Motor neuron (in vitro differentiated cells): ENCODE measurements at regions not wholly inside any gene's neighbourhood (a gene's known extent, or its start where the extent isn't known, plus 50 kb on each side); places are given as distances from the start of the nearest gene placed in this dataset.
"Not testable (repeated sequence)": the region's sequence is repeated elsewhere in the genome, so short reads cannot be mapped to it uniquely, and the experiment has no call there.

Source experiments
- ATAC-seq, 8 experiments: fragments of 200-7000 bp; cut with Tn5 transposase; replicated peaks in 6 of 8; 2 replicates each; pipeline ENCODE4 v1.8.0; 2021; ENCODE audit warnings: mild to moderate bottlenecking in 8 of 8, moderate library complexity in 8 of 8
- H3K27ac ChIP-seq, 2 donors: fragments of 250-450 bp; sonication (Bioruptor Pico); 2 replicates each; pipeline ENCODE4 v1.9.0; 2021; ENCODE audit warnings: antibody characterized with exemption in 2 of 2, mild to moderate bottlenecking in 2 of 2, moderate library complexity in 1 of 2
- H3K4me1 ChIP-seq, 2 donors: fragments of 250-450 bp; sonication (Bioruptor Pico); replicated peaks in 1 of 2; 2 replicates each; pipeline ENCODE4 v1.6.1; 2021; ENCODE audit warnings: antibody characterized with exemption in 2 of 2, mild to moderate bottlenecking in 2 of 2, moderate library complexity in 1 of 2
- H3K4me3 ChIP-seq, 5 donors: fragments of 250-450 bp; sonication (Bioruptor Pico); 2 replicates each; pipeline ENCODE4 v1.9.0; 2021; ENCODE audit warnings: antibody characterized with exemption in 5 of 5, mild to moderate bottlenecking in 5 of 5, moderate library complexity in 4 of 5
- WGBS, 10 experiments: fragments of 450-650 bp; shearing (Covaris generic); methylation state at CpG; one replicate each; pipeline ENCODE4 v1.0.0; 2022; 5-methylcytosine and 5-hydroxymethylcytosine counted together
- in situ Hi-C, 9 experiments: fragments of 400-800 bp; cut with MboI; loops; one replicate each; pipeline ENCODE4 v1.15.0; 2021; ENCODE audit warnings: low sequenced_read_pairs in 9 of 9, low pct_unique_long_range_greater_than_20kb in 2 of 9; ENCODE audit not compliant: unreplicated experiment in 9 of 9

GRCh38 chr16:72609933-72610332, 438.0 kb upstream of the PMFBP1 start:
- WGBS, 10 experiments: 57 to 100% (median 81%) methylated on average over 1 to 3 of the region's 3 CpGs
- no peak overlapping the region for H3K27ac ChIP-seq
- no peaks in the 10 kb centered on the region for H3K4me1 ChIP-seq
- no peak overlapping the region for H3K4me3 ChIP-seq
- ATAC-seq: no peak
- in situ Hi-C loops: no loop called here

- WGBS, 10 experiments: 0 to 100% (median 80%) methylated on average over 1 of the region's 1 CpG; no CpG with 5 or more reads in 1 of the 10 experiments
- in situ Hi-C loops: no loop called here
- Histone ChIP-seq H3K4me3 (no peak overlapping the region), H3K4me1 (no peaks in the 10 kb centered on the region), H3K27ac (no peak overlapping the region)
- no peak for ATAC-seq
These were observed 437.1 kb upstream of the PMFBP1 start for GRCh38 chr16:72609066-72609465.

GRCh38 chr16:72604375-72604774, 432.4 kb upstream of the PMFBP1 start:
- no peak overlapping the region for H3K4me3 ChIP-seq
- in situ Hi-C loops: no loop called here
- WGBS, 10 experiments: 70 to 90% (median 76%) methylated on average over 2 to 3 of the region's 3 CpGs; no CpG with 5 or more reads in 3 of the 10 experiments
- no peaks in the 10 kb centered on the region for H3K4me1 ChIP-seq
- ATAC-seq: no peak
- H3K27ac ChIP-seq: no peak overlapping the region

GRCh38 chr16:72602499-72602898, 430.5 kb upstream of the PMFBP1 start:
- Histone ChIP-seq H3K27ac (no peak overlapping the region), H3K4me1 (no peaks in the 10 kb centered on the region), H3K4me3 (no peak overlapping the region)
- in situ Hi-C loops: no loop called here
- no peak for ATAC-seq
- 78 to 100% (median 90%) methylated on average over 1 to 2 of the region's 2 CpGs for WGBS, 10 experiments

- H3K4me3 ChIP-seq: no peak overlapping the region
- H3K4me1 ChIP-seq: no peaks in the 10 kb centered on the region
- ATAC-seq: no peak
- H3K27ac ChIP-seq: no peak overlapping the region
- in situ Hi-C loops: no loop called here
These were observed 426.7 kb upstream of the PMFBP1 start for GRCh38 chr16:72598696-72599095.

- Histone ChIP-seq H3K4me1 (no peaks in the 10 kb centered on the region), H3K4me3 (no peak overlapping the region), H3K27ac (no peak overlapping the region)
- WGBS, 10 experiments: 87 to 100% (median 100%) methylated on average over 1 to 3 of the region's 3 CpGs; no CpG with 5 or more reads in 1 of the 10 experiments
- in situ Hi-C loops: no loop called here
- ATAC-seq: no peak
These were observed 426.0 kb upstream of the PMFBP1 start for GRCh38 chr16:72597938-72598337.

- no peak for ATAC-seq
- H3K4me3 ChIP-seq: no peak overlapping the region
- in situ Hi-C loops: no loop called here
- no peak overlapping the region for H3K27ac ChIP-seq
- peaks cover 0 to 4% of the 10 kb centered on the region in 2 donors for H3K4me1 ChIP-seq
- 93 to 100% (median 100%) methylated on average over 1 to 3 of the region's 3 CpGs; no CpG with 5 or more reads in 5 of the 10 experiments for WGBS, 10 experiments
These were observed 424.4 kb upstream of the PMFBP1 start for GRCh38 chr16:72596373-72596772.

- Histone ChIP-seq H3K4me3 (no peak overlapping the region), H3K4me1 (peaks cover 0 to 11% of the 10 kb centered on the region in 2 donors), H3K27ac (peak overlapping the region in 1 of 2 donors; percentile 20)
- no peak for ATAC-seq
- WGBS, 10 experiments: 8 to 78% (median 47%) methylated on average over 1 to 2 of the region's 2 CpGs; no CpG with 5 or more reads in 2 of the 10 experiments
- in situ Hi-C loops: no loop called here
These were observed 418.4 kb upstream of the PMFBP1 start for GRCh38 chr16:72590151-72590937.

GRCh38 chr16:72588551-72588950, 416.6 kb upstream of the PMFBP1 start:
- Histone ChIP-seq H3K4me3 (no peak overlapping the region), H3K27ac (no peak overlapping the region), H3K4me1 (peaks cover 0 to 11% of the 10 kb centered on the region in 2 donors)
- in situ Hi-C loops: no loop called here
- ATAC-seq: peak in 1 of 8 experiments; percentile 72
- WGBS, 10 experiments: 25 to 100% (median 80%) methylated on average over 1 to 2 of the region's 2 CpGs; no CpG with 5 or more reads in 3 of the 10 experiments

- H3K27ac ChIP-seq, H3K4me1 ChIP-seq, H3K4me3 ChIP-seq, in situ Hi-C loops, ATAC-seq: not testable (repeated sequence)
- 81 to 100% (median 99%) methylated on average over 1 to 8 of the region's 9 CpGs; no CpG with 5 or more reads in 2 of the 10 experiments for WGBS, 10 experiments
These were observed 406.1 kb upstream of the PMFBP1 start for GRCh38 chr16:72578061-72578460.

GRCh38 chr16:72576189-72576588, 404.2 kb upstream of the PMFBP1 start:
- 57 to 100% (median 88%) methylated on average over 1 to 3 of the region's 3 CpGs; no CpG with 5 or more reads in 2 of the 10 experiments for WGBS, 10 experiments
- H3K27ac ChIP-seq: no peak overlapping the region
- H3K4me1 ChIP-seq: no peaks in the 10 kb centered on the region
- in situ Hi-C loops: no loop called here
- H3K4me3 ChIP-seq: no peak overlapping the region
- no peak for ATAC-seq

GRCh38 chr16:72569677-72570076, 397.7 kb upstream of the PMFBP1 start:
- Histone ChIP-seq H3K4me3 (no peak overlapping the region), H3K4me1 (no peaks in the 10 kb centered on the region), H3K27ac (no peak overlapping the region)
- no peak for ATAC-seq
- WGBS, 10 experiments: 60 to 94% (median 92%) methylated on average over 2 to 7 of the region's 7 CpGs; no CpG with 5 or more reads in 2 of the 10 experiments
- in situ Hi-C loops: no loop called here

GRCh38 chr16:72568502-72568901, 396.5 kb upstream of the PMFBP1 start:
- in situ Hi-C loops: no loop called here
- Histone ChIP-seq H3K4me1 (no peaks in the 10 kb centered on the region), H3K4me3 (no peak overlapping the region), H3K27ac (no peak overlapping the region)
- 40 to 100% (median 61%) methylated on average over 1 of the region's 1 CpG; no CpG with 5 or more reads in 4 of the 10 experiments for WGBS, 10 experiments
- ATAC-seq: no peak

- ATAC-seq: no peak
- Histone ChIP-seq H3K27ac (no peak overlapping the region), H3K4me1 (no peaks in the 10 kb centered on the region), H3K4me3 (no peak overlapping the region)
- in situ Hi-C loops: no loop called here
- WGBS, 10 experiments: 17 to 88% (median 67%) methylated on average over 1 of the region's 1 CpG; no CpG with 5 or more reads in 1 of the 10 experiments
These were observed 394.2 kb upstream of the PMFBP1 start for GRCh38 chr16:72566174-72566573.
